AG04449 (cell line): ENCODE measurements at regions not wholly inside any gene's neighbourhood (a gene's known extent, or its start where the extent isn't known, plus 50 kb on each side); places are given as distances from the start of the nearest gene placed in this dataset.

Experiments used
- CTCF ChIA-PET: fragments of 350-600 bp; formaldehyde crosslinking; extraction: SDS; loops from one replicate; lab custom pipeline; 2021; ENCODE audit warnings: antibody characterized with exemption; lab: Yijun Ruan, JAX
- POLR2A ChIA-PET: fragments of 400-600, 350-600 bp; formaldehyde crosslinking; extraction: SDS; loops from one replicate; lab custom pipeline; 2020; ENCODE audit warnings: antibody characterized with exemption, inconsistent platforms; lab: Yijun Ruan, JAX
- DNase-seq: peaks from one replicate; pipeline ENCODE4 v3.0.0-alpha.2; 2010; ENCODE audit warnings: low read depth, low spot score
- H3K4me3 ChIP-seq: 2 replicates; pipeline ENCODE4 v1.5.1; 2011; ENCODE audit warnings: low read depth, mild to moderate bottlenecking, control low read depth, low read length
- CTCF ChIP-seq: IDR thresholded peaks from one replicate; pipeline ENCODE4 v1.5.1; 2011; ENCODE audit warnings: mild to moderate bottlenecking, moderate library complexity, low read length, control low read depth, inconsistent platforms; ENCODE audit not compliant: insufficient read depth; ENCODE audit errors: missing control alignments

DNA sequence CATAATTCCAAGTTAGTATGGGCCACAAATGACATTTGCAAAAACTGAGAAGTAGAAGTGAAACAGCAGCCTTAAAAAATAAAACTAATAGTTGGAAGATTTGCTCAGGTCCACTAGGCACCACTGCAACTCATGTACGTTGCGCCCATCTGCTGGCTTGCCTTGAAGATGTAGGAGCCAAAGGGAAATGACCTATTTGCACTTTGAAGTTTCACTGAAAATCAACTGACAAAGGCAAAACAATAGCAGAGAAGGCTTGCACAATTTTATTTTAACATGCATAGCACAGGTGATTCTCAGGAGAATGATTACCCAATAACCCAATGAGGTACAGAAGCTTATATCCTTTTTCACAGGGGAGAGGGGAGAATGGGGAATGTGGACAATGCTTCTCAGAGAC is 170.1 kb upstream of the USP25 start:
- H3K4me3 ChIP-seq: no peak overlapping the region
- no peak for DNase-seq
- TF ChIP-seq CTCF: no peak
- ChIA-PET CTCF (no interaction called here), POLR2A (no interaction called here)

DNA sequence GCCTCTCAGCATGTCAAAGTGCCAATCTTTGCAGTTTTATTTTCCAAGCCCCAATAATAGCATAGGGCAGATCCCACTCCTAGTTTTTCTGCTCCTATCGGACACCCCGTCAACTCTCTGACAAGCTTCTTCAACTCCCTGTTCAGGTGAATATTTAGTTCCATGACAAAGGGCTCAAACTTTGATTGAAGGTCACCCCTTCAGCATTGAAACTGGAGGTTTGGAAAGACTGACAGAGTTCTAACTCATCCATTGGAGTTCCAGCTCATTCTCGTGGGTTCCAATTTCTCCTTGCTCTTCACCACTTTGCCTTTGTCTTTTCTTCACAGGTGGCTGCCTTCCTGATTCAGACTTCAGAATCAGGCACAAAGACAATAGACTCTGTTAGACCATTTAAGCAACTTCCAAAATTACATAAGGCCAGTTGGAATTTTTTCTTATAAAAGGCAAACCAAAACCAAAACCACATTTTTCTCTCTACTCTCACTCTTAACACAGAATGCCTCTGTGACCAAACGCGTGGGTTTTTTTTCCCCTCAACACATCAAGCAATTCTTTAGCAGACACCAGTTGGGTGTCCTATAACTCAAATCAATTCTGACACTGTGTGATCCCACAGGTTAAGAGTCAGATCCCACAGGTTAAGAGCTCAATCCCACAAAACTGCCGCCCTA is 169.3 kb upstream of the USP25 start:
- no peak for DNase-seq
- ChIA-PET CTCF (no interaction called here), POLR2A (no interaction called here)
- H3K4me3 ChIP-seq: no peak overlapping the region
- no peak for TF ChIP-seq CTCF

DNA sequence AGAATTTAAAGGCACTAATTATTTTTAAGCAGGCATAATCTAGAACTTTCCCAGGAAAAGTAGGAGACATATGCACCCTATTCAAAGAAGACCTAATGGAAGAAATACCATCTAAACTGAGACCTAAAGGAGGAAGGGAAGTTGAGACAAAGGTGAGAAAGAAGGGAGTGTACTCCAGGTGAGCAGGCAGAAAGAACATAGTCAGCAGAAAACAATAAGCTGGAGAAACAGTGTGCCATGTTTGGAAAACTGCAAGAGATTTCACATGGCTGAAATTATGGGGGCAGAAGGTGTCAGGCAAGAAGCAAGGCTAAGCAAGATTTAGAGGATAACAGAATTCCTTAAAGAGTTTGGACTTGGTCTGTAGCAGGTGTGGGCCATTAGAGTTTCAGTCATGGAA is 167.0 kb upstream of the USP25 start:
- H3K4me3 ChIP-seq: no peak overlapping the region
- no peak for DNase-seq
- no peak for TF ChIP-seq CTCF
- CTCF ChIA-PET: no interaction called here
- POLR2A ChIA-PET: no interaction called here

- no peak for TF ChIP-seq CTCF
- POLR2A ChIA-PET: no interaction called here
- no peak for DNase-seq
- H3K4me3 ChIP-seq: no peak overlapping the region
- CTCF ChIA-PET: interaction anchor here (0.9 to 1.7 kb wide), 2 partner anchors 12 to 28 kb away, joined by 3 to 5 read pairs; no protein-coding TSS in a partner anchor
These were observed 164.9 kb upstream of the USP25 start for GRCh38 chr21:15564907-15565306.

- no peak for DNase-seq
- ChIA-PET CTCF (interaction anchor here (0.6 to 1.3 kb wide), 3 partner anchors 14 to 25 kb away, joined by 3 to 5 read pairs (median 3); no protein-coding TSS in a partner anchor), POLR2A (no interaction called here)
- TF ChIP-seq CTCF: no peak
- H3K4me3 ChIP-seq: no peak overlapping the region
These were observed 163.1 kb upstream of the USP25 start for GRCh38 chr21:15566703-15567102.

DNA sequence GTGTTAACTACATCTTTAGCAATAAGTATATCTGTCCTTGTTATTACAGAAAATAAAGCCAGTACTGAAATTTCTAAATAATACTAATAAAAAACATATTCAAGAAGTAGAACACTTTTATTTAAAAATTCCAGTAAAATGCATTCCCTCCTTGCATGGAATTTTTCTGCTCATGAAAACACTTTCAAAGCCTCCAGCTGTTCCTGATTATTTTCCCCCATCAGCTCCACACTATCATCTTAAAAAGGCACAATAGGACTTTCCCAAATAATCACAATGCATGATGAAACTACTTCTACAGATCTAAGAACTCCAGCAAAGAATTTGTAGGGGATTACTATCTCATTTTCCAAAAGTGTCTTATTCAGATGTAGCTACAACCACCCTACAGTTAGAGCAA is 162.6 kb upstream of the USP25 start:
- CTCF ChIA-PET: interaction anchor here (0.6 to 1.2 kb wide), 2 partner anchors 14 to 25 kb away, joined by 3 read pairs; no protein-coding TSS in a partner anchor
- POLR2A ChIA-PET: no interaction called here
- no peak overlapping the region for H3K4me3 ChIP-seq
- DNase-seq: no peak
- TF ChIP-seq CTCF: no peak
